ENCODE measurements at regions not wholly inside any gene's neighbourhood (a gene's known extent, or its start where the extent isn't known, plus 50 kb on each side); places are given as distances from the start of the nearest gene placed in this dataset.

- no peaks in the 10 kb centered on the region for H3K27me3 ChIP-seq (ENCODE audit: control insufficient read depth in 5 of 5, insufficient read depth in 4 of 5, low read length in 5 of 5)
Observed at GRCh38 chr3:82839871-82840270, 1078.4 kb upstream of the GBE1 start.

GRCh38 chr3:82834098-82834497, 1072.7 kb upstream of the GBE1 start:
- H3K9me3 ChIP-seq (ENCODE audit: control insufficient read depth in 5 of 5, low read length in 5 of 5), result no peaks in the 10 kb centered on the region
- no peak overlapping the region for H3K27ac ChIP-seq (ENCODE audit: low read depth, low read length)
- H3K27me3 ChIP-seq (ENCODE audit: control insufficient read depth in 5 of 5, insufficient read depth in 4 of 5, low read length in 5 of 5), result no peaks in the 10 kb centered on the region
- no peak overlapping the region for H3K9ac ChIP-seq (ENCODE audit: low read length in 5 of 5)
- no peak overlapping the region for H3K4me3 ChIP-seq (ENCODE audit: low read depth in 1 of 5, low read length in 5 of 5)
- no peaks in the 10 kb centered on the region for H3K4me1 ChIP-seq (ENCODE audit: control insufficient read depth in 5 of 5, insufficient read depth in 5 of 5, low read length in 5 of 5)
- no peaks in the 10 kb centered on the region for H3K36me3 ChIP-seq (ENCODE audit: control insufficient read depth in 5 of 5, insufficient read depth in 5 of 5, low read length in 5 of 5)

More at GRCh38 chr3:82839871-82840270, 1078.4 kb upstream of the GBE1 start:
- Histone ChIP-seq H3K36me3 (ENCODE audit: control insufficient read depth in 5 of 5, insufficient read depth in 5 of 5, low read length in 5 of 5) (no peaks in the 10 kb centered on the region), H3K4me1 (ENCODE audit: control insufficient read depth in 5 of 5, insufficient read depth in 5 of 5, low read length in 5 of 5) (no peaks in the 10 kb centered on the region), H3K9me3 (ENCODE audit: control insufficient read depth in 5 of 5, low read length in 5 of 5) (peaks cover 0 to 3% (median 0%) of the 10 kb centered on the region in 5 donors), H3K9ac (ENCODE audit: low read length in 5 of 5) (no peak overlapping the region), H3K27ac (ENCODE audit: low read depth, low read length) (no peak overlapping the region), H3K4me3 (ENCODE audit: low read depth in 1 of 5, low read length in 5 of 5) (no peak overlapping the region)

DNA sequence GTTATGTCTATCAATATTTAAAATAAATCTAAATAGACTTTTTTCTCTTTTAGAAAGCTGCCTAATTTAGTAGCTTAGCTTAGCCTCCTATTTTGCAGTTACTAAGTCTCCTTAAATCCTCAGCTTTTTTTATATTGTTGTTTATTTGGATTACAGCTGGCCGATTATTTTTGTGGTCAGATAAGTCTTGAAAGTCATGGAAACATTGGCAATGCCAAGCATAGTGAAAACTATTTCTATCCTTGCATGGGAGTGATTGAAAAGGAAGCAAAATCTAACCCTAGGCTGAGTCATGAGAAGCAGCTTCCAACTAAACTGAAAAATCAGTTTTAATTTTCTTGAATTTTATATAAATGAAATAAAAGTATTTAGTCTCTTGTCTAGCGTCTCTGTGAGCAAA, 1063.0 kb upstream of the GBE1 start:
- H3K27me3 ChIP-seq (ENCODE audit: control insufficient read depth in 5 of 5, insufficient read depth in 4 of 5, low read length in 5 of 5), result no peaks in the 10 kb centered on the region
- H3K4me1 ChIP-seq (ENCODE audit: control insufficient read depth in 5 of 5, insufficient read depth in 5 of 5, low read length in 5 of 5), result no peaks in the 10 kb centered on the region
- peaks cover 0 to 3% (median 0%) of the 10 kb centered on the region in 5 donors for H3K9me3 ChIP-seq (ENCODE audit: control insufficient read depth in 5 of 5, low read length in 5 of 5)
- H3K9ac ChIP-seq (ENCODE audit: low read length in 5 of 5), result no peak overlapping the region
- no peak overlapping the region for H3K27ac ChIP-seq (ENCODE audit: low read depth, low read length)
- H3K4me3 ChIP-seq (ENCODE audit: low read depth in 1 of 5, low read length in 5 of 5), result no peak overlapping the region
- no peaks in the 10 kb centered on the region for H3K36me3 ChIP-seq (ENCODE audit: control insufficient read depth in 5 of 5, insufficient read depth in 5 of 5, low read length in 5 of 5)

DNA sequence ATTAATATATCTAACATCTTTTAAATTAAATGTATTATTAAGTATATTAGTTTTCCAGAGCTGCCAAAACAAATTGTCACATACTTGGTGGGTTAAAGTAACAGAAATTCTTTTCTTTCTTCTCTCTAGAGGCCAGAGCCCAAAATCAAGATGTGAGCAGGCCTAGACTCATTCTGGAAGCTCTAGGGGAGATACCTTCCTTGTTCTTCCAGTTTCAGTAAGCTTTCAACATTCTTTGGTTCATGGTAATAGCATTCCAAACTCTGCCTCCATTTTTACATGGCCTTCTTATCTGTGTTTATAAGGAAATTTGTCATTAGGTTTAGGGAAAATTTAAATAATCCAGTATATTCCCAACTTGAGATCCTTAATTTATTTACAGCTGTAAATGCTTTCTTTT, 1054.6 kb upstream of the GBE1 start:
- H3K36me3 ChIP-seq (ENCODE audit: control insufficient read depth in 5 of 5, insufficient read depth in 5 of 5, low read length in 5 of 5), result no peaks in the 10 kb centered on the region
- H3K4me1 ChIP-seq (ENCODE audit: control insufficient read depth in 5 of 5, insufficient read depth in 5 of 5, low read length in 5 of 5), result peaks cover 0 to 3% (median 0%) of the 10 kb centered on the region in 5 donors
- H3K4me3 ChIP-seq (ENCODE audit: low read depth in 1 of 5, low read length in 5 of 5), result no peak overlapping the region
- no peaks in the 10 kb centered on the region for H3K27me3 ChIP-seq (ENCODE audit: control insufficient read depth in 5 of 5, insufficient read depth in 4 of 5, low read length in 5 of 5)
- no peak overlapping the region for H3K27ac ChIP-seq (ENCODE audit: low read depth, low read length)
- no peak overlapping the region for H3K9ac ChIP-seq (ENCODE audit: low read length in 5 of 5)
- peaks cover 0 to 26% (median 7%) of the 10 kb centered on the region in 5 donors for H3K9me3 ChIP-seq (ENCODE audit: control insufficient read depth in 5 of 5, low read length in 5 of 5)

GRCh38 chr3:82815417-82816058, 1054.1 kb upstream of the GBE1 start:
- no peaks in the 10 kb centered on the region for H3K27me3 ChIP-seq (ENCODE audit: control insufficient read depth in 5 of 5, insufficient read depth in 4 of 5, low read length in 5 of 5)
- no peak overlapping the region for H3K4me3 ChIP-seq (ENCODE audit: low read depth in 1 of 5, low read length in 5 of 5)
- no peaks in the 10 kb centered on the region for H3K36me3 ChIP-seq (ENCODE audit: control insufficient read depth in 5 of 5, insufficient read depth in 5 of 5, low read length in 5 of 5)
- no peak overlapping the region for H3K9ac ChIP-seq (ENCODE audit: low read length in 5 of 5)
- no peak overlapping the region for H3K27ac ChIP-seq (ENCODE audit: low read depth, low read length)
- H3K9me3 ChIP-seq (ENCODE audit: control insufficient read depth in 5 of 5, low read length in 5 of 5), result peaks cover 0 to 26% (median 7%) of the 10 kb centered on the region in 5 donors
- H3K4me1 ChIP-seq (ENCODE audit: control insufficient read depth in 5 of 5, insufficient read depth in 5 of 5, low read length in 5 of 5), result peaks cover 0 to 3% (median 0%) of the 10 kb centered on the region in 5 donors

- Histone ChIP-seq H3K9me3 (ENCODE audit: control insufficient read depth in 5 of 5, low read length in 5 of 5) (peaks cover 0 to 26% (median 7%) of the 10 kb centered on the region in 5 donors), H3K4me1 (ENCODE audit: control insufficient read depth in 5 of 5, insufficient read depth in 5 of 5, low read length in 5 of 5) (peaks cover 0 to 3% (median 0%) of the 10 kb centered on the region in 5 donors), H3K27ac (ENCODE audit: low read depth, low read length) (no peak overlapping the region), H3K4me3 (ENCODE audit: low read depth in 1 of 5, low read length in 5 of 5) (no peak overlapping the region), H3K27me3 (ENCODE audit: control insufficient read depth in 5 of 5, insufficient read depth in 4 of 5, low read length in 5 of 5) (no peaks in the 10 kb centered on the region), H3K36me3 (ENCODE audit: control insufficient read depth in 5 of 5, insufficient read depth in 5 of 5, low read length in 5 of 5) (no peaks in the 10 kb centered on the region), H3K9ac (ENCODE audit: low read length in 5 of 5) (no peak overlapping the region)
Observed at GRCh38 chr3:82814660-82815059, 1053.2 kb upstream of the GBE1 start.

- Histone ChIP-seq H3K36me3 (ENCODE audit: control insufficient read depth in 5 of 5, insufficient read depth in 5 of 5, low read length in 5 of 5) (no peaks in the 10 kb centered on the region), H3K9me3 (ENCODE audit: control insufficient read depth in 5 of 5, low read length in 5 of 5) (peaks cover 0 to 6% (median under 1%) of the 10 kb centered on the region in 5 donors), H3K27me3 (ENCODE audit: control insufficient read depth in 5 of 5, insufficient read depth in 4 of 5, low read length in 5 of 5) (no peaks in the 10 kb centered on the region), H3K4me1 (ENCODE audit: control insufficient read depth in 5 of 5, insufficient read depth in 5 of 5, low read length in 5 of 5) (no peaks in the 10 kb centered on the region), H3K4me3 (ENCODE audit: low read depth in 1 of 5, low read length in 5 of 5) (no peak overlapping the region), H3K27ac (ENCODE audit: low read depth, low read length) (no peak overlapping the region), H3K9ac (ENCODE audit: low read length in 5 of 5) (no peak overlapping the region)
Observed at GRCh38 chr3:82807781-82808180, 1046.3 kb upstream of the GBE1 start.

DNA sequence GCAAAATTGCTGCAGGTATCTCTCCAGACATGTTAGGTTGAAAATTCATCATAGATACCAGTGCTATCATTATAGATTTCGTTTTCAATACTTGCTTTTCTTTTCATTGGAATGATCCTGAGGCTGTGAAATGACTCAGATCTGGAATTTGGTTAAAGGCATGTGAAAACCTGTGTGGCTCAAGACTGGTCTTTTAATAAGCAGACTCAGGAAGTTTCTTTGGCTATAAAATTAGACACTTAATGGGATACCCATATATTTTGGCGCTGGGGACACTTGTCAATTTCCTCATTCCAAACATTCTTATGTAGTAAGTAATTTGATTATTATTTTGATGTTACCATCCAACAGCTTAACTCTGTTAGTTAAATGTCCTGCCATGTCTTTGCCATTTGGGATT, 1041.1 kb upstream of the GBE1 start:
- H3K4me1 ChIP-seq (ENCODE audit: control insufficient read depth in 5 of 5, insufficient read depth in 5 of 5, low read length in 5 of 5), result no peaks in the 10 kb centered on the region
- no peaks in the 10 kb centered on the region for H3K27me3 ChIP-seq (ENCODE audit: control insufficient read depth in 5 of 5, insufficient read depth in 4 of 5, low read length in 5 of 5)
- no peaks in the 10 kb centered on the region for H3K9me3 ChIP-seq (ENCODE audit: control insufficient read depth in 5 of 5, low read length in 5 of 5)
- no peaks in the 10 kb centered on the region for H3K36me3 ChIP-seq (ENCODE audit: control insufficient read depth in 5 of 5, insufficient read depth in 5 of 5, low read length in 5 of 5)
- no peak overlapping the region for H3K9ac ChIP-seq (ENCODE audit: low read length in 5 of 5)
- no peak overlapping the region for H3K27ac ChIP-seq (ENCODE audit: low read depth, low read length)
- H3K4me3 ChIP-seq (ENCODE audit: low read depth in 1 of 5, low read length in 5 of 5), result no peak overlapping the region

DNA sequence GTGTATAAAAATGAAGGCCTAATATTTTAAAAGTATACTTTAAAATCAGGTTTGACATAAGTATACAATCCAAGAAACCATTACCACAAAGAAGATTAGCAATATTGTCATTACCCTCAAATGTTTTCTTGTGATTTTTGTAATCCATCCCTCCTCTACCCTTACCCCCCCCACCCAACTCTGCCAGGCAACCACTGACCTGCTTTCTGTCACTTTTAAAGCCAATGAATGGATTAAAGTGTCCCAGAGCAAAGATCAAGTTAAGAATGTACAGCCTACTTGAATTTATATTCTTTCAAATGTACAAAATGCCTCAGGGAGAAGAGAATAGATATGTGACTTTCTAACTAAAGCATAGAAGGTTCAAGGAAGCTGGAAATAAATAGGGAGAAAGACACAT, 1038.8 kb upstream of the GBE1 start:
- Histone ChIP-seq H3K27ac (ENCODE audit: low read depth, low read length) (no peak overlapping the region), H3K9ac (ENCODE audit: low read length in 5 of 5) (no peak overlapping the region), H3K9me3 (ENCODE audit: control insufficient read depth in 5 of 5, low read length in 5 of 5) (no peaks in the 10 kb centered on the region), H3K4me1 (ENCODE audit: control insufficient read depth in 5 of 5, insufficient read depth in 5 of 5, low read length in 5 of 5) (no peaks in the 10 kb centered on the region), H3K27me3 (ENCODE audit: control insufficient read depth in 5 of 5, insufficient read depth in 4 of 5, low read length in 5 of 5) (no peaks in the 10 kb centered on the region), H3K4me3 (ENCODE audit: low read depth in 1 of 5, low read length in 5 of 5) (no peak overlapping the region), H3K36me3 (ENCODE audit: control insufficient read depth in 5 of 5, insufficient read depth in 5 of 5, low read length in 5 of 5) (no peaks in the 10 kb centered on the region)

- no peak overlapping the region for H3K9ac ChIP-seq (ENCODE audit: low read length in 5 of 5)
- H3K27ac ChIP-seq (ENCODE audit: low read depth, low read length), result no peak overlapping the region
- H3K27me3 ChIP-seq (ENCODE audit: control insufficient read depth in 5 of 5, insufficient read depth in 4 of 5, low read length in 5 of 5), result no peaks in the 10 kb centered on the region
- H3K36me3 ChIP-seq (ENCODE audit: control insufficient read depth in 5 of 5, insufficient read depth in 5 of 5, low read length in 5 of 5), result no peaks in the 10 kb centered on the region
- no peak overlapping the region for H3K4me3 ChIP-seq (ENCODE audit: low read depth in 1 of 5, low read length in 5 of 5)
- H3K9me3 ChIP-seq (ENCODE audit: control insufficient read depth in 5 of 5, low read length in 5 of 5), result no peaks in the 10 kb centered on the region
- H3K4me1 ChIP-seq (ENCODE audit: control insufficient read depth in 5 of 5, insufficient read depth in 5 of 5, low read length in 5 of 5), result no peaks in the 10 kb centered on the region
Observed at GRCh38 chr3:82796765-82797164, 1035.3 kb upstream of the GBE1 start.

All from subcutaneous abdominal adipose tissue (tissue), 5 donors.